CD4-positive, alpha-beta T cell treated with Interleukin-21 for 1 hour (primary cell): ENCODE measurements at regions not wholly inside any gene's neighbourhood (a gene's known extent, or its start where the extent isn't known, plus 50 kb on each side); places are given as distances from the start of the nearest gene placed in this dataset.

Source experiments
- DNase-seq: peaks from one replicate; pipeline ENCODE4 v3.0.0-alpha.2; 2020

- no peak for DNase-seq
Measured at GRCh38 chrX:149992918-149993317, 54.6 kb upstream of the EOLA2 start.

GRCh38 chrX:149993989-149994388 lies 55.7 kb upstream of the EOLA2 start:
- DNase-seq, result no peak

GRCh38 chrX:149996515-149996914 lies 58.2 kb upstream of the EOLA2 start:
- DNase-seq, result no peak

GRCh38 chrX:150005027-150005426 lies 66.7 kb upstream of the EOLA2 start:
- DNase-seq, result no peak

- DNase-seq, result no peak
Measured at GRCh38 chrX:150007356-150007755, 69.1 kb upstream of the EOLA2 start.

GRCh38 chrX:150012647-150013381 lies 74.5 kb upstream of the EOLA2 start:
- no peak for DNase-seq

GRCh38 chrX:150014525-150014924 lies 76.2 kb upstream of the EOLA2 start:
- no peak for DNase-seq

- no peak for DNase-seq
Measured at GRCh38 chrX:150017868-150018267, 79.6 kb upstream of the EOLA2 start.

GRCh38 chrX:150018931-150019361 lies 80.7 kb upstream of the EOLA2 start:
- no peak for DNase-seq

- DNase-seq, result peak; percentile 0
Measured at GRCh38 chrX:150028692-150029091, 90.4 kb upstream of the EOLA2 start.

GRCh38 chrX:150032742-150033141 lies 94.5 kb upstream of the EOLA2 start:
- DNase-seq, result no peak

GRCh38 chrX:150034788-150035187 lies 96.5 kb upstream of the EOLA2 start:
- DNase-seq, result no peak

GRCh38 chrX:150035531-150035930 lies 97.2 kb upstream of the EOLA2 start:
- no peak for DNase-seq

GRCh38 chrX:150036181-150036580 lies 97.9 kb upstream of the EOLA2 start:
- no peak for DNase-seq

- DNase-seq, result no peak
Measured at GRCh38 chrX:150036641-150037040, 98.3 kb upstream of the EOLA2 start.

- no peak for DNase-seq
Measured at GRCh38 chrX:150037041-150037440, 98.8 kb upstream of the EOLA2 start.

- no peak for DNase-seq
Measured at GRCh38 chrX:150038315-150038714, 100.0 kb upstream of the EOLA2 start.

GRCh38 chrX:150038986-150039599 lies 100.8 kb upstream of the EOLA2 start:
- no peak for DNase-seq

GRCh38 chrX:150041208-150041607 lies 102.9 kb upstream of the EOLA2 start:
- no peak for DNase-seq

GRCh38 chrX:150044556-150044955 lies 106.3 kb upstream of the EOLA2 start:
- no peak for DNase-seq

- DNase-seq, result no peak
Measured at GRCh38 chrX:150047818-150048217, 109.5 kb upstream of the EOLA2 start.

- DNase-seq, result no peak
Measured at GRCh38 chrX:150049647-150050046, 111.4 kb upstream of the EOLA2 start.

- DNase-seq, result no peak
Measured at GRCh38 chrX:150050387-150050786, 112.1 kb upstream of the EOLA2 start.

- DNase-seq, result no peak
Measured at GRCh38 chrX:150051096-150051495, 112.8 kb upstream of the EOLA2 start.

GRCh38 chrX:150052226-150052625 lies 113.9 kb upstream of the EOLA2 start:
- no peak for DNase-seq
